ENCODE measurements at regions not wholly inside any gene's neighbourhood (a gene's known extent, or its start where the extent isn't known, plus 50 kb on each side); places are given as distances from the start of the nearest gene placed in this dataset.

- Histone ChIP-seq H3K36me3 (no peaks in the 10 kb centered on the region), H3K27me3 (peaks cover 0 to 5% (median 0%) of the 10 kb centered on the region in 9 donors), H3K4me1 (peaks cover 0 to 17% (median 0%) of the 10 kb centered on the region in 12 donors), H3K4me3 (no peak overlapping the region), H3K9me3 (no peaks in the 10 kb centered on the region), H3K27ac (no peak overlapping the region)
- TF ChIP-seq POLR2A (IDR thresholded peaks at IDR 0.05) (no peak), CTCF (IDR thresholded peaks at IDR 0.05) (no peak)
- WGBS, 4 donors: 85 to 100% (median 91%) methylated on average over 4 of the region's 4 CpGs
- intact Hi-C loops (cut with DNase I): loop anchor here in 3 of 10 donors (10.0 kb wide), 3 partner anchors 720 to 870 kb away; no protein-coding TSS in a partner anchor
- ATAC-seq: no peak
- DNase-seq: no peak
Observed at GRCh38 chr21:35614396-35614921, 445.9 kb downstream of the SETD4 start.

- intact Hi-C loops (cut with DNase I): loop anchor here in 3 of 10 donors (10.0 kb wide), 3 partner anchors 717 to 867 kb away; no protein-coding TSS in a partner anchor
- TF ChIP-seq CTCF (IDR thresholded peaks at IDR 0.05) (no peak), POLR2A (IDR thresholded peaks at IDR 0.05) (no peak)
Observed at GRCh38 chr21:35611708-35612132, 448.6 kb downstream of the SETD4 start.

GRCh38 chr21:35609263-35609662, 451.1 kb downstream of the SETD4 start:
- H3K4me3 ChIP-seq: no peak overlapping the region
- no peak for DNase-seq
- TF ChIP-seq CTCF (IDR thresholded peaks at IDR 0.05) (no peak), POLR2A (IDR thresholded peaks at IDR 0.05) (no peak)
- intact Hi-C loops (cut with DNase I): no loop called here
- H3K4me1 ChIP-seq: peaks cover 0 to under 1% (median 0%) of the 10 kb centered on the region in 12 donors
- no peak for ATAC-seq
- peaks cover 0 to 14% (median 0%) of the 10 kb centered on the region in 12 donors for H3K9me3 ChIP-seq
- no peaks in the 10 kb centered on the region for H3K36me3 ChIP-seq
- peaks cover 0 to 14% (median 0%) of the 10 kb centered on the region in 9 donors for H3K27me3 ChIP-seq
- 64 to 92% (median 89%) methylated on average over 4 of the region's 4 CpGs for WGBS, 4 donors
- H3K27ac ChIP-seq: no peak overlapping the region

More at GRCh38 chr21:35611708-35612132, 448.6 kb downstream of the SETD4 start:
- Histone ChIP-seq H3K4me3 (no peak overlapping the region), H3K9me3 (peaks cover 0 to 14% (median 0%) of the 10 kb centered on the region in 12 donors), H3K4me1 (peaks cover 0 to 17% (median 0%) of the 10 kb centered on the region in 12 donors), H3K27me3 (peaks cover 0 to 8% (median 0%) of the 10 kb centered on the region in 9 donors), H3K36me3 (no peaks in the 10 kb centered on the region), H3K27ac (no peak overlapping the region)
- DNase-seq (no peak), ATAC-seq (no peak)
- 69 to 78% (median 75%) methylated on average over 2 of the region's 2 CpGs for WGBS, 4 donors

- TF ChIP-seq POLR2A (IDR thresholded peaks at IDR 0.05) (no peak), CTCF (IDR thresholded peaks at IDR 0.05) (no peak)
- intact Hi-C loops (cut with DNase I): no loop called here
Observed at GRCh38 chr21:35607406-35607805, 452.9 kb downstream of the SETD4 start.

More at GRCh38 chr21:35607406-35607805, 452.9 kb downstream of the SETD4 start:
- no peak overlapping the region for H3K4me3 ChIP-seq
- no peak for DNase-seq
- peaks cover 0 to 19% (median 0%) of the 10 kb centered on the region in 9 donors for H3K27me3 ChIP-seq
- H3K9me3 ChIP-seq: peaks cover 0 to 14% (median 0%) of the 10 kb centered on the region in 12 donors
- H3K36me3 ChIP-seq: no peaks in the 10 kb centered on the region
- 66 to 87% (median 84%) methylated on average over 5 of the region's 5 CpGs for WGBS, 4 donors
- no peak overlapping the region for H3K27ac ChIP-seq
- no peak for ATAC-seq
- H3K4me1 ChIP-seq: no peaks in the 10 kb centered on the region

Data from heart left ventricle (tissue), 16 donors.